H1 (cell line): ENCODE measurements at regions not wholly inside any gene's neighbourhood (a gene's known extent, or its start where the extent isn't known, plus 50 kb on each side); places are given as distances from the start of the nearest gene placed in this dataset.

Experiments
- CEBPB ChIP-seq: IDR thresholded peaks from 2 replicates; pipeline ENCODE4 v1.6.1; 2012; ENCODE audit warnings: low read depth, low read length
- CTCF ChIP-seq, 3 experiments: IDR thresholded peaks; 1 replicate in 2 of 3; 2 replicates in 1 of 3; pipeline versions ENCODE4 v1.5.1 to v1.6.1; 2011; ENCODE audit warnings: low read length in 3 of 3, mild to moderate bottlenecking in 3 of 3, inconsistent platforms in 2 of 3, low read depth in 1 of 3, moderate library complexity in 1 of 3; ENCODE audit not compliant: insufficient read depth in 1 of 3; ENCODE audit errors: control extremely low read depth in 1 of 3
- EP300 ChIP-seq, 2 experiments: IDR thresholded peaks; 1 replicate in 1 of 2; 2 replicates in 1 of 2; pipeline ENCODE4 v1.6.1; 2011 to 2012; ENCODE audit warnings: low read depth in 2 of 2, low read length in 2 of 2, mild to moderate bottlenecking in 2 of 2, borderline replicate concordance in 1 of 2, inconsistent platforms in 1 of 2, moderate library complexity in 1 of 2
- JUND ChIP-seq: IDR thresholded peaks from 2 replicates; pipeline ENCODE4 v1.6.1; 2011; ENCODE audit warnings: mild to moderate bottlenecking, improper control_type of control experiment, low read length
- POLR2A ChIP-seq, 2 experiments: IDR thresholded peaks; 1 replicate in 1 of 2; 2 replicates in 1 of 2; pipeline ENCODE4 v1.6.1; 2011; ENCODE audit warnings: low read depth in 2 of 2, low read length in 2 of 2, mild to moderate bottlenecking in 2 of 2; ENCODE audit errors: control extremely low read depth in 1 of 2
- POLR2AphosphoS5 ChIP-seq: IDR thresholded peaks from 2 replicates; pipeline ENCODE4 v1.6.1; 2011; ENCODE audit warnings: low read depth, low read length
- RNF2 ChIP-seq: fragments of 200-900, 300-1000 bp; sonication (generic); IDR thresholded peaks from 2 replicates; pipeline ENCODE4 v1.7.1; 2016; ENCODE audit warnings: borderline replicate concordance, low read depth, mild to moderate bottlenecking, antibody characterized with exemption, low read length; ENCODE audit not compliant: poor library complexity, severe bottlenecking; ENCODE audit errors: missing control alignments
- SIN3A ChIP-seq, 2 experiments: IDR thresholded peaks in 1 of 2; conservative IDR thresholded peaks in 1 of 2; 2 replicates each; pipeline ENCODE4 v1.6.1; 2011 to 2012; ENCODE audit warnings: low read length in 2 of 2, improper control_type of control experiment in 1 of 2, low read depth in 1 of 2, mild to moderate bottlenecking in 1 of 2
- SP1 ChIP-seq: IDR thresholded peaks from 2 replicates; pipeline ENCODE4 v1.6.1; 2011; ENCODE audit warnings: low read depth, low read length
- SP2 ChIP-seq: IDR thresholded peaks from 2 replicates; pipeline ENCODE4 v1.6.1; 2012; ENCODE audit warnings: mild to moderate bottlenecking, low read length, inconsistent platforms
- TF ChIP-seq, protein P1 (sequence below): IDR thresholded peaks from 2 replicates; pipeline ENCODE4 v1.6.1; 2011; ENCODE audit warnings: low read length, improper control_type of control experiment

DNA sequence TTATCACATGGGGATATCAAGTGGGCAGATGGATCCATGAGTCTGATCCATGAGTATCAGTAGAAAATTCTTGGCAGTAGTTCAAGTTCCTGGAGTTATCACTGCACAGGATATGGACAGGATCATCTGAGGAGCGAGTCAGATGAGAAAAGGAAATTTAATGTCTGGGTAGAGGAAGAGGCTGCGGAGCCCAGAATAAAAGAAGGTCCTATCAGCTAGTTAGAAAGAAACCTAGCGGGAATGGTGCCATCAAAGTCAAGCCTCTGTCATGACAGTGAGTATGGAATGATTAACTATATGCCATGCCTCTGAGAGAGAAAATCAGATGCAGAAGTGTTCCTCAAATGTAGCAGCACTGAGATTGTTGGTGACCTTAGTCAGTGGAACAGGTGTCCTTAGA, 248.1 kb downstream of the PIK3R1 start:
- TF ChIP-seq CTCF (IDR thresholded peaks at IDR 0.05; ENCODE audit: control extremely low read depth in 1 of 3, insufficient read depth in 1 of 3, low read depth in 1 of 3, low read length in 3 of 3) (no peak), EP300 (IDR thresholded peaks at IDR 0.05; ENCODE audit: borderline replicate concordance in 1 of 2, low read depth in 2 of 2, low read length in 2 of 2) (no peak), SP1 (no peak), SP2 (no peak), CEBPB (no peak), RNF2 (no peak), POLR2A (IDR thresholded peaks at IDR 0.05; ENCODE audit: control extremely low read depth in 1 of 2, low read depth in 2 of 2, low read length in 2 of 2) (no peak), POLR2AphosphoS5 (no peak), SIN3A (conservative IDR thresholded peaks at IDR 0.05 in 1 of 2, IDR thresholded peaks at IDR 0.05 in 1 of 2; ENCODE audit: low read depth in 1 of 2, low read length in 2 of 2) (no peak), JUND (no peak)
- TF ChIP-seq, protein P1, sequence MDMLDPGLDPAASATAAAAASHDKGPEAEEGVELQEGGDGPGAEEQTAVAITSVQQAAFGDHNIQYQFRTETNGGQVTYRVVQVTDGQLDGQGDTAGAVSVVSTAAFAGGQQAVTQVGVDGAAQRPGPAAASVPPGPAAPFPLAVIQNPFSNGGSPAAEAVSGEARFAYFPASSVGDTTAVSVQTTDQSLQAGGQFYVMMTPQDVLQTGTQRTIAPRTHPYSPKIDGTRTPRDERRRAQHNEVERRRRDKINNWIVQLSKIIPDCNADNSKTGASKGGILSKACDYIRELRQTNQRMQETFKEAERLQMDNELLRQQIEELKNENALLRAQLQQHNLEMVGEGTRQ, result no peak
